Pulmonary artery endothelial cell (primary cell): ENCODE measurements at regions not wholly inside any gene's neighbourhood (a gene's known extent, or its start where the extent isn't known, plus 50 kb on each side); places are given as distances from the start of the nearest gene placed in this dataset.
"Not testable (repeated sequence)": the region's sequence is repeated elsewhere in the genome, so short reads cannot be mapped to it uniquely, and the experiment has no call there.

Source experiments
- DNase-seq: peaks from one replicate; pipeline ENCODE4 v3.0.0-alpha.2; 2011; ENCODE audit warnings: low read depth, low spot score

DNA sequence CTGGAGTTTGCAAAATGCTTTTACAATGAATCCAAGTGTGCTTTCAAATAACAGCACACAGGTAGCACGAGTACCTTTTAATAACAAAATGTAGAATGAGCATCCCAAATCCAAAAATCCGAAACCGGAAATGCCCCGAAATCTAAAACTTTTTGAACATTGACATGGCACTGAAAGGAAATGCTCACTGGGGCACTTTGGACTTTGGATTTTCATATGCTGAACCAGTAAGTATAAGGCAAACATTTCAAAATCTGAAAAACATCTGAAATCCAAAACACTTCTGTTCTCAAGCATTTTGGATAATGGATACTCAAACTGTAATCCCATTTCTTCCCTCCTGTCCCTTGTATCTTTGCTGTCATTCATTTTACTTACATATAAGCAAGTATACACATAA, 50.1 kb downstream of the GCNT4 start:
- no peak for DNase-seq

DNA sequence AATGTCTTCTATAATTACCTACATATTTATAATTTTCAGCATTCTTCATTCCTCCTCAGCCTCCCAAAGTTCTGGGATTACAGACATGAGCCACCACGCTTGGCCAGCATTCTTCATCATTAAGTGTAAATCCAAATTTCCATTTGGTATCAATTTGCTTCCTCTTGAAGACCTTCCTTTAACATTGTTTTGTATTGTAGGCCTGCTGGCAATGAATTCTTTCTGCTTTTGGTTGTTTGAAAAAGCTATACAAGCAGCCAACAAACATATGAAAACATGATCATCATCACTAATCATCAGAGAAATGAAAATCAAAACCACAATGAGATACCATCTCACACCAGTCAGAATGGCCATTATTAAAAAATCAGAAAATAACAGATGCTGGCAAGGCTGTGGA, 56.4 kb downstream of the GCNT4 start:
- DNase-seq, result no peak

DNA sequence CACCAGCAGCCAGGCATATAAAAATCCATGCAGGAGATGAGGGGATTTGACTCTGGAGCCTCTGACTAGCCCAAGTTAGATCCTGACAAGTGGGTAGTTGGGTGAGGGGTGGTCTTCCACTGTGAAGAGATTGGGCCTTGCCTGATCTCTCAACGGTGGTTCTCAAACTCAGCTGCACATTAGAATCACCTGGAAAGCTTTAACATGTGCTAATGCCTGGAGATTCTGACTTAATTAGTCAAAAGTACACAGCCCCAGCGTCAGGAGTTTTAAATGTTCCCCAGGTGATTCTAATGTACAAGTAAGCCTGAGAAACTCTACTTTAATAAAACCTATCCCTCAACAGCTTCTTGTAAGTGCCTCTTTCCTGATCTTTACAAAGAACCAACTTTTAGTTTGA, 57.5 kb downstream of the GCNT4 start:
- DNase-seq, result no peak

DNA sequence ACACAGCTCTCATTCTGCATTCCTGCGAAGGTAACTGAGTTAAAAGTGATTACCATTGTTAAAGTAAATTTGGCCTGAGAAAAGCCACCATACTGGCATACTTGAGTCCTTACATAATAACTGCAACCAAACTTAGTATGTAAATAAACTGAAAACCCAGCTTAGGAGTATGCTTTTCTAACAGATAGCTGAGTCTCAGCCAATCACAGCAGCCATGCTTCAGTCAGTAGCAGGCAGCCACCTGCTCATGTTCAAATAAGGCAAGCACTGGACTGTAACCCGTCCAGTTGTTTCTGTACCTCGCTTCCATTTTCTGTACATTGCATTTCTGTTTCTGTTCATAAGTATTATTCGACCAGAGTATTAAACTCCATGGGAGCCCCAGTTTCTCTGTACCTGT, 58.6 kb downstream of the GCNT4 start:
- no peak for DNase-seq

DNA sequence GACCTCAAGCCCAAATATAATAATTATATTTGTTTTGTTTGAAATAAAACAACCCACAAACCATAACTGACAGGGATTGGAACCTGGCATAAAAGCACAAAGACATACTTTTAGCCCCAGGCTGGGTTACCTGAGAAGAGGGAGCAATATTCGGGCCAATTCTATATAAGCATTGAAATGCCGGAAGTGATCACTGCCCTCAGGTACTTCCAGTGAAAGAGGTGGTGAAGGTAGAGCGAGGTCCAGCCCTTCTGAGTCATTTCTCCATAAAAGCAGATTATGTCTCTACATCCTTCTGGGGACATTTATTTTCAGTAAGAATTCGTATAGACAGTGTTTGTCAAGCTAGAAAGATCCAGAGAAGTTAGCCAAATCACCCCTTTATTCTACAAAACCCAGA, 59.6 kb downstream of the GCNT4 start:
- no peak for DNase-seq

DNA sequence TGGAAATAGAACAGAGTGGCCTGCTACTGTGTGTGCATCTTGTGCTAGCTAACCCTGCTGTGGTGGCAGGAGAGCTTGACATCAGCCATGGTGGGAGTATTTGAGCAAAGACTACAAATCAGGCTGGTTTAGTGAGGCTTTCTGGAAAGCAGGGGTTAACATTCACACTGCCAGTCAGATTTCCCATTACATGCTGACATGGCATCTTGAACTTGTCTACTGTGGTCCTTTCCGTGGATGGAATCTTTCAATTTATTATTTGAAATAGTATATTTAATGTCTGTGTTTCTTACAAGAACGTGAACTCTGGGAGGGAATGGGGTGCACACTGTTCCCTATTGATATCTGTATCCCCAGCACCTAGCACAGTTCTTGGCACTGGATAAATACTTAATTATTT, 60.8 kb downstream of the GCNT4 start:
- no peak for DNase-seq

DNA sequence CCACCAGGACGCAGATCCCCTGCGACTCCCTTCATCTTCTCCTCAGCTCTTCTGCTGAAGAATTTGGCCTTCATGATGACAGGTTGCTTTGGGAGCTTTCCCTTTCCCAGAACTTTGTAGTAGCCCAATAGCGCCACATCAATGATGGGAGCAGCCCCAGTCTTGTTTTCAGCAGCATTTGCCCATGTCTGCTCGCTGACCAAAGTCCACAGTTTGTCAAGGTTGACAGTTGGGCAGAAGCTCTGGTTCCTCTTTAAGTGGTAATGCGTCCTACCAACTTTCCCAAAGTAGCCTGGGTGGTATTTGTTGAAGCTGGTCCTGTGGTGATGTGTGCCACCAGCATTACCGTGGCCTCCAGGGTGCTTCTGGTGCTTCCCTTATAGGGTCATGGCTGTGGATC, 62.2 kb downstream of the GCNT4 start:
- DNase-seq, result no peak

DNA sequence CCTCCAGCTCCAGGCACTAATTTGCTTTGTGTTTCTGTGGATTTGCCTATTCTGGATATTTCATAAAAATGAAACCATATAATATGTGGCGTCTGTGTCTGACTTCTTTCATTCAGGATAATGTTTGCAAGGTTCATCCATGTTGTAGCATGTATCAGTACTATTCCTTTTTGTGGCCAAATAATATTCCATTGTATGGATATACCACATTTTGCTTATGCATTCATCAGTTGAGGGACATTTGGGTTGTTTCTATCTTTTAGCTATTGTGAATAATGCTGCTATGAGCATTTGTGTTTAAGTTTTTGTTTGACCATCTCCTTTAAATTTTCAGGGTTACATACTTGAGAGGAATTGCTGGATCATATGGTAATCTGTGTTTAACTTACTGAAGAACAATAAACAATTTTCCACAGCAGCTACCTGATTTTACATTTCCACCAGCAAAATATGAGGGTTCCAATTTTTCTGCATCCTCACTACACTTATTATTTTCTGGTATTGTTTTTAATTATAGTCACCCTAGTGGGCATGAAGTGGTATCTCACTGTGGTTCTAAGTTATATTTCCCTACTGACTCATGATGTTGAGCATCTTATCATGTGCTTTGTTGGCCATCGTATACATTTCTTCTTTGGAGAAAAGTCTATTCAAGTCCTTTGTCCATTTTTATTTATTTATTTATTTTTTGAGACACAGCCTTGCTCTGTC, 63.9 kb downstream of the GCNT4 start:
- no peak for DNase-seq

DNA sequence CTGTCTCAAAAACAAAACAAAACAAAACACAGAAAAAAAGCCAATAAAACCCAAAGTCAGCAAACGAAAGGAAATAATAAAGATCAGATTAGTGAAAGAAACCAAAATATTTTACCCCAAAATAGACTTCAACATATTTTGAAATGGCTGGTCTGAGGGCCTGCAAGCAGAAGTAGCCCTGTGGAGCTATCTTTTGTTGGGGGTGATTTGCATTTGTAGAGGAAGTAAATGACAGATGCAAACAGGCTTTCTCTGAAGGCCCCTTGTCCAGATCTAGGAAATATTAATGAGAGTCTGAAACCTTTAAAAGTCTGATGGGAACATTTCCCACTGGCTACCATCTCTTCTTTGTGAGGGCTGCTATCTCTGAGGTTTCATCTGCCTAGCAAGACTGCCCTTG, 74.0 kb downstream of the GCNT4 start:
- no peak for DNase-seq

DNA sequence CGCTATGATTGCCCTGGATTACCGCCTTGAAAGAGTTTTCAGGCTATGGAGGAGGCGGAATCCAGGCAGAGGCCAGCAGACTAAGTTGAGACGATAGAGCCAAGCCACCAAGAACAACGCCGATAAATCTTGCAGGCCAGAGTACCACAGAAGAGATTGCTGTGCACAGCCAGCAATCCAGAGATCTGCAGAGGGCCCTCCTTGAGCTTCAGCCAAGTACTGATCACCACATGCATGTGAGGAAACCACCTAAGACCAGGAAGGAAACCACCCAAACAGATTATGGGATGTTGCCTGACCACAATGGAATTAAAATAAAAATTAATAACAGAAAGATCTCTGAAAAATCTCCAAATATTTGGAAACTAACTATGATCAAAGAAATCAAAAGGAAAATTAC, 74.9 kb downstream of the GCNT4 start:
- no peak for DNase-seq

DNA sequence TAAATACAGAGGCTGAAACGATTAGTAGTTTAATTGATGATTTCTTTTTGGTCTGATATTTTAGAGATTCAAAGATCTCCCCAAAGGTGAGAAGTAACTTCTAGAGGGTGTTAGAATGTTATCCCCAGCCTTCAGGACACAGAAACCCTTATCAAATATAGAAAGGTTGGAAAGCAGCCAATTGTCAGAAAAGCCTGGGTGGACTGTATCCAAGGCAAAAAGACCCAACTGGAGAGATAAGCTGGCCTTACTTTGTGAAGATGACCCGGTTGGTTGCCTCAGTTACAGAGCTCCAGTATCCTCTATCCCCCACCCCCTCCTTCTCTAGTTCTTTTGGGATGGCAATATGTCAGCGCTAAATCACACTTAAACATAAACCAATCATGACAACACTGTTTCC, 75.7 kb downstream of the GCNT4 start:
- no peak for DNase-seq

DNA sequence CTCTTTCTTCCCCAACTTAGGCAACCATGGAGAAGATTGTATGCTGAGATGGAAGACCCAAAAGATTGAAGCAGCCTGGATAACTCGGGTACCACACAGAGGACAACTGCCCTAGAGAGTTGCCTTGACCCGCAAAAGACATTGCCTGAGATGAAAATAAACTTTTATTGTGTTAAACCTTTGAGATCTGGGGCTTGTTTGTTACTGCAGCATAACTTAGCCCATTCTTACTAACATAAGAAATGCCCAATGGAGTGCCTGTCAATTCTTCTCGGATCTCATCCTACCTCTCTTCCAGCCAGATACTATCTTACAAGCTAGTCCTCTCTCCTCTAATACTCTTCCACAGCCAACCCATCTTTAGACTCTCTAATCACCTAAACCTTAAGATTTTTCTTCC, 76.8 kb downstream of the GCNT4 start:
- DNase-seq, result no peak

DNA sequence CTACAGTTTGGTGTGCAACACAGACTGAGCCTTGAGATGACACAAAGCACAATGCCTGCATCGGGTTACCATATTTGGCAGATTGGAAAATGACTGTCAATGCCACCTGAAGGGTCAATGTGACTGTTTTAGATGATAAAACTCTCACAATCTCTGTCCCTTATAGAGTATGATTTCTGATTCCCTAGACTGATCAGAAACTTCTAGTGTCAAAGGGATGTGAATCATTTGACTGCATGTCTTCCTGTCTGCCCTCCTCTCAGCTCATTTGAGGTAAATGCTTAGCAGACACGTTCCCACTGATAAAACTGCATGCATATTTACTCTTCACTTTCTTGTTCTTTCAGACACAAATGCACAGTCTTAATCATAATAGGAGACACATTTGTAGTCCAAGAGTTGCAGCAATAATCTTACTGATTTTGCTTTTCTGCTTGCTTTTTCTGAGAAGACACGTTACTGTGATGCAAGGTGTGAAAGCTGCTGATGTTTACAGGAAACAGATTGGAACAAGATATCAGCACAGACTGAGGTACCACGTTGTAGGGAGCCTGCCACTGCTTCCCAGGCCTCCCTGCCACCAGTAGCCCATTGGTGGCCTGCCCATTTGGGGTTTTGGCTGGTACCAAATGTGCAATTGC, 77.8 kb downstream of the GCNT4 start:
- no peak for DNase-seq

DNA sequence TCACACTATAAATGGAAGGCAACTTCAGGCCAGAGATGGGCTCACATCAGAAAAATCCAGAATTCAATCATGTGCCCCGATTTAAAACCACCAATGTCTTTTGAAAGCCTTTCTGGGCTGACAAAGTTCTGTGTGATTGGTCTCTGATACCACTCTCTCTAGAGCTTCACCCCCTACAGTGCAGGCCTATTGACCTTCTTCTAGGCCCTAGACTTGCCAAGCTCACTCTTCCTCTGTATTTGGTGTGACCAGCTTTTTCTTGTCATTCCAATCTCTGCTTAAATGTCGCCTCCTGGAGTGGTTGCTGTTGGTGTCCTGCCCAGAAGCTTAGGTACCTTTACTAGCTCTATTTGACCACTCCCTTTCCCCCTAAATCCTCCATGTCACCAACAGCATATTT, 78.7 kb downstream of the GCNT4 start:
- DNase-seq, result no peak

DNA sequence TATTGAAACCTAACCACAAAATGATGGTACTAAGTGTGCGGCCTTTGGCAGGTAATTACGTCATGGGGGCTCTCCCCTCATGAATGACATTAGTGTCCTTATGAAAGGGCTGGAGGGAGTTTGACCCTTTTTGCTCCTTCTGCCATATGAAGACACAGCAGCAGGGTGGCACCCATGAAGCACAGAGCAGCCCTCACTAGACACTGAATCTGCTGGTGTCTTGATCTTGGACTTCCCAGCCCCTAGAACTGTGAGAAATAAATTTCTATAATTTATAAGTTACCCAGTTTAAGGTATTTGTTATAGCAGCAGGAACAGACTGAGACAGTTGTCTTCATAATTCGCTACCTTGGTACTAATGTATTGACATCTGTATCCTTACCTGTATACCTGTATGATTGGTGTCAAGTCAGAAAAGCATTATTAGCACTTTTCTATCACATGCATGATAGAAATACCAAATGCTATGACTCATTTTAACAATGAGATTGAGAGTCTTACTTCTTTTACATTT, 80.4 kb downstream of the GCNT4 start:
- DNase-seq, result no peak

DNA sequence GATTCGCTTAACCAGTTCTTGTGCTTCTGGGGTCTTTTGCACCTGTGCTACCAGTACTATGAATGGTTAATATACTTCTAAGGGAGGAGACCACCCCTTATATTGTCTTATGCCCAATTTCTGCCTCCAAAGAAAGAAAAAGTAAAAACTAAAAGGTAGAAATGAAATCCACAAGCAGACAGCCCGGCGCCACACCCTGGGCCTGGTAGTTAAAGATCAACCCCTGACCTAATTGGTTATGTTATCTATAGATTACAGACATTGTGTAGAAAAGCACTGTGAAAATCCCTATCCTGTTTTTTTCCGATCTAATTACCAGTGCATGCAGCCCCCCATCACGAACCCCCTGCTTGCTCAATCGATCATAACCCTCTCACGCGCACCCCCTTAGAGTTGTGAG, 81.5 kb downstream of the GCNT4 start:
- not testable (repeated sequence) for DNase-seq

DNA sequence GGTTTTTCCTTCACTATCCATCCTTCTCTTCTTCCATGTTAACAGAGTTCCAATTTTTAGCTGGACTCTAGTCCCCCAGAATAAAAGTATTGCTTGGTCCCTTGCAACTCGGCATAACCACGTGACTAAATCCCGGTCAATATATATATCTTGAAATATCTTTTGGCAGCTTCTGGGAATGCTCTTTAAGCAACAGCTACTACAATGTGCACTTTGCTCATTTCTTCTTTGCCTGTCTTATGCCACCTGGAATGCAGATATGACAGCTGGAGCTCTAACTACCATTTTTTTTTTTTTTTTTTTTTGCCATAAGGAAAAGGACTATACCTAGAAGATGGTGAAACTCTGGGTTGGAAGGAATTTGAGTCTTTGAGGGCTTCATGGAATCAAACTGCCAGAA, 82.6 kb downstream of the GCNT4 start:
- no peak for DNase-seq

DNA sequence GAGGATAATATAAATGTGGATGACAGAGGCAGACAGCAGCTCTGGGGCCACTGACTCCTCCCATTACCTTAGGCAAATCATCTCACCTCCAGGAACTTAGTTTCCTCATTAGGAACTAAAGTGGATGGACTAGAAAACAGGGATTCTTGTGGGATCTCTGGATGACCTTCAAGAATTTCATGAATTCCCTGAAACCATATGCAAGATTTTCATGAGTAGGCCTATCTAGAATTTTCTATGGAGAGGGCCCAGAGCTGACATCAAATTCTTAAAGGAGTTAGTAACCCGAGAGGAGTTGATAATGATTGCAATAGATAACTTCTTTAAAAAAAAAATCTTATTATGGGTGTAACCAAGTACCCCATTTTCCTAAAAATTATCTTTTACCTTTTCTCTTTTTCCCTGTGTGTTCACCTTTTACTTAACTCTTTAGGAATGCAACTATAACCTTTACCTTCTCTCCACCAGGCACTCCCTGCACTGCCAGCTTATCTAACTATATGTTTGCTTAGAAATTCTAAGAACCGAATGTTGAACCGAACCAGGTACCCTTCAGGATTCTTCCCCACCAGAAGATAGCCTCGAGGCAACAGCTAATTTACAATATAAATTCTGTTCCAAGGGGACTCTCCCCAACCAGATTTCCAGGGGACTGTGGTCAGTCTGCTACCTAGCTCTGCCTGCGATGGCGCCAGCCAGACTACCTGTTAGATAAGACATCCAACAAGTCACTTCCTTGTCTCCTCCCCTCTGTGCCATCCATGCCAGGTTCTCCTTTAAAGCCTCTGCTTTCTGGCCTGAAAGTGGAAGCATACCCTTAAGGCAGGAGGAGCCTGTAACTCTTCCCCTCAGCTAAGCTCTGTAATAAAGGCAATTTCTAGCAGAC, 86.0 kb downstream of the GCNT4 start:
- no peak for DNase-seq

DNA sequence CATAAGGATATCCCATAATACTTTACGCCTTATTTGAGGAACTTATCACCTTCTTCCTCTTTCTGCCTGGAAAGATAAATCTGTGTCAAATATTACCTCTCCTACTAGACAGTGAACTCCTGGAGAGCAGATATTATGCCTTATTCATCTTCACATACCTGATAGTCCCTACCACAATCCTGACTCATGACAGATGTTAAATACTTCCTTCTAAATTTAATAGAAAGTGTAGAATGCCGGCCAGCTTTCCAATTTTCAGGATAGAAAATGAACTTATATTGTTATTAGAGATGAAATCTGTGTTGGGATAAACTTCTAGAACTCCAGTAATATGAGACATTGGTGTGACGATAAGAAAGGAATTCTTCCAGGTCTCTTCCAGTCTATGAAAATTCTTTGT, 89.0 kb downstream of the GCNT4 start:
- no peak for DNase-seq

DNA sequence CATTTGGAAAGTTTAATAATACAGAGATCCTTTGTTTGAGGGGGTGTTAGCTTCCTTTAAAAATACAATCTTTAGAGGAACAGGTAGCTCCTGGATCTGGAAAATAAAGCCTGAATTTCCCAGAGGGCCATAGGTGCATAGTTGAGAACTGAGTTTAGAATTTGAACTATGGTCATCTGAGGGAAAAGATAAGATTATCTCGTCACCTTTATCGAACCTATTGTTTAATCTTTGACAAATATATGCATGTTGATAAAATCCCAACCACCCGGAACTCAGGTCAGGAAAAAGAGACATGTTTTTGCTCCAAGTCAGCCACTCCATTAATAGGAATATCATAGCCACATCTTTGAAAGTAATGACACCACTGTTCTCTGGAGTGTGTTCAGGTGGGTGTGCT, 91.7 kb upstream of the FAM169A start:
- no peak for DNase-seq

DNA sequence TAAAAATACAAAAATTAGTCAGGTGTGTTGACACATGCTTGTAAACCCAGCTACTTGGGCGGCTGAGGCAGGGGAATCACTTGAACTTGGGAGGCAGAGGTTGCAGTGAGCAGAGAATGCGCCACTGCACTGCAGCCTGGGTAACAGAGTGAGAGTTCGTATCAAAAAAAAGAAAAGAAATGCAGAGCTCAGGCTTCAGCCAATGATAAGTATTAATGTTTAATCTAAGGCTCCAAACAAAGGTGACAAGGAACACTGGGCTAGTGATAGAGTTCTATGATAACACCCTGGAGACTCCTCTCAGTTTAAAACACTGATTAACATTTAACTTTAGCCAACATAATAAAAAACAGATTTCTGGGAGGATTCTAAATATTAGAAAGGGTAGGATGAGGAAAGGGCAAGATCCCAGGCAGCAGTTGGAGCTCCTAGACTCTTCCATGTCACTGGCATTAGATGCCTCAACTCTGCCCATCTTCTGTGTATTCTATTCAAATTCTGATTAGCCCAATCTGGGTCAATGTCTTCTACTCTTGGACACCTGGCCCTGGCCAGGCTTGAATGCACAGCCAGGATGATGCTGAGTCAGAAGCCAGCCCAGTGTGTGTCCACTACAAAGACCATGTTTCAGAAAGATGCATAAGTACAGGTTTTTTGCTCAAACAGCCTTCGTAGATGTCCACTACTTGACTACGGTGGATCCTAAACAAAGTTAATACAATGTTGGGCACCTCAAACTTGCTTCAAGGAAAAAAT, 91.0 kb upstream of the FAM169A start:
- DNase-seq, result no peak

DNA sequence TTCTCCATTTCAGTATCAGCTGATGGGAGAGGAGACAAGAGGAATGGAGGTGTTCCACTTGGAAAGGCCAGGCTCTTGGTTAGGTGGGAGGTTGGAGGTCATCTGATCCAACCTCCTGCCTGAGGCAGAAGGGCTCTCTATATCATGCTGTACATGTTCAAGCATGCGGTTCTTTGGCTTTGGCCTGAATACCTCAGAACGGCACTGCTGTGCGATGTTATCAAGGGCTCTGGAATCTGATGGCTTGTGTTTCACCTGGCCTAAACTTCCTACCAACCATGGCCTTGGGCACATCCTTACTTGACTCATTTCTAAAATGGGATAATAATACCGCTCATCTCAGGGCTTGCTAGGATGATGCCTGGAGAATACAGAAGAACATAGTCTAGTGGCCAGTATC, 90.1 kb upstream of the FAM169A start:
- DNase-seq, result no peak
